Suprapubic skin (tissue), 4 donors: ENCODE measurements at regions not wholly inside any gene's neighbourhood (a gene's known extent, or its start where the extent isn't known, plus 50 kb on each side); places are given as distances from the start of the nearest gene placed in this dataset.

Experiments used
- DNase-seq, 2 donors: peaks; one replicate each; pipeline ENCODE4 v3.0.0-alpha.2; 2019; ENCODE audit warnings: low spot score in 2 of 2
- H3K27ac ChIP-seq: fragments of 200-600 bp; sonication (generic); one replicate; pipeline ENCODE4 v1.5.1; 2019
- H3K27me3 ChIP-seq: fragments of 200-600 bp; sonication (generic); one replicate; pipeline ENCODE4 v1.5.1; 2019
- H3K36me3 ChIP-seq: fragments of 200-600 bp; sonication (generic); one replicate; pipeline ENCODE4 v1.5.1; 2019
- H3K4me1 ChIP-seq: fragments of 200-600 bp; sonication (generic); one replicate; pipeline ENCODE4 v1.5.1; 2019
- H3K4me3 ChIP-seq: fragments of 200-600 bp; sonication (generic); one replicate; pipeline ENCODE4 v1.5.1; 2019; ENCODE audit warnings: mild to moderate bottlenecking
- H3K9me3 ChIP-seq: fragments of 200-600 bp; sonication (generic); one replicate; pipeline ENCODE4 v1.5.1; 2019
- CTCF ChIP-seq, 2 donors: fragments of 200-600 bp in 1 of 2; fragments of 450-650 bp in 1 of 2; sonication (generic) in 1 of 2; IDR thresholded peaks; one replicate each; pipeline ENCODE4 v1.5.1; 2016 to 2019; ENCODE audit warnings: antibody characterized with exemption in 2 of 2, mild to moderate bottlenecking in 1 of 2, moderate library complexity in 1 of 2
- EP300 ChIP-seq: sonication (generic); formaldehyde crosslinking; IDR thresholded peaks from one replicate; pipeline ENCODE4 v1.6.1; 2017; ENCODE audit warnings: antibody characterized with exemption
- POLR2A ChIP-seq, 2 donors: fragments of 450-650 bp; IDR thresholded peaks; one replicate each; pipeline ENCODE4 v1.6.1; 2017; ENCODE audit warnings: antibody characterized with exemption in 2 of 2, mild to moderate bottlenecking in 2 of 2, moderate library complexity in 2 of 2
- POLR2AphosphoS5 ChIP-seq, 3 donors: sonication (generic); formaldehyde crosslinking; IDR thresholded peaks; one replicate each; pipeline ENCODE4 v1.6.1; 2017; ENCODE audit warnings: antibody characterized with exemption in 3 of 3
- WGBS: methylation state at CpG from one replicate; pipeline ENCODE4 v1.1.5; 2018; 5-methylcytosine and 5-hydroxymethylcytosine counted together

- H3K27me3 ChIP-seq = no peaks in the 10 kb centered on the region
- TF ChIP-seq POLR2A (IDR thresholded peaks at IDR 0.05) (no peak), CTCF (IDR thresholded peaks at IDR 0.05) (no peak), POLR2AphosphoS5 (IDR thresholded peaks at IDR 0.05) (no peak), EP300 (no peak)
- H3K9me3 ChIP-seq = no peaks in the 10 kb centered on the region
- WGBS = 66% methylated on average over 3 of the region's 3 CpGs
- H3K4me3 ChIP-seq = no peak overlapping the region
- no peak overlapping the region for H3K27ac ChIP-seq
- H3K4me1 ChIP-seq = peaks cover 2% of the 10 kb centered on the region
- no peak for DNase-seq
- no peaks in the 10 kb centered on the region for H3K36me3 ChIP-seq
These were observed 119.7 kb upstream of the MED13L start for GRCh38 chr12:116397148-116397547.

GRCh38 chr12:116398193-116398592 lies 120.7 kb upstream of the MED13L start:
- no peaks in the 10 kb centered on the region for H3K27me3 ChIP-seq
- no peaks in the 10 kb centered on the region for H3K9me3 ChIP-seq
- no peak for TF ChIP-seq POLR2AphosphoS5 (IDR thresholded peaks at IDR 0.05)
- TF ChIP-seq CTCF (IDR thresholded peaks at IDR 0.05) = no peak
- TF ChIP-seq EP300 = no peak
- no peak for TF ChIP-seq POLR2A (IDR thresholded peaks at IDR 0.05)
- DNase-seq = no peak
- H3K36me3 ChIP-seq = no peaks in the 10 kb centered on the region
- H3K4me3 ChIP-seq = no peak overlapping the region
- no peak overlapping the region for H3K27ac ChIP-seq
- H3K4me1 ChIP-seq = peaks cover 6% of the 10 kb centered on the region

- H3K4me3 ChIP-seq = no peak overlapping the region
- peaks cover 6% of the 10 kb centered on the region for H3K4me1 ChIP-seq
- WGBS = 94% methylated on average over 1 of the region's 1 CpG
- DNase-seq = no peak
- no peaks in the 10 kb centered on the region for H3K27me3 ChIP-seq
- TF ChIP-seq POLR2A (IDR thresholded peaks at IDR 0.05) (no peak), EP300 (no peak)
- H3K36me3 ChIP-seq = no peaks in the 10 kb centered on the region
- H3K9me3 ChIP-seq = no peaks in the 10 kb centered on the region
- H3K27ac ChIP-seq = no peak overlapping the region
These were observed 121.6 kb upstream of the MED13L start for GRCh38 chr12:116399055-116399454.

- H3K9me3 ChIP-seq = no peaks in the 10 kb centered on the region
- H3K4me1 ChIP-seq = peaks cover 10% of the 10 kb centered on the region
- H3K36me3 ChIP-seq = no peaks in the 10 kb centered on the region
- H3K27ac ChIP-seq = no peak overlapping the region
- no peak overlapping the region for H3K4me3 ChIP-seq
- 89% methylated on average over 4 of the region's 4 CpGs for WGBS
- no peak for TF ChIP-seq POLR2AphosphoS5 (IDR thresholded peaks at IDR 0.05)
- TF ChIP-seq POLR2A (IDR thresholded peaks at IDR 0.05) = no peak
- no peak for TF ChIP-seq CTCF (IDR thresholded peaks at IDR 0.05)
- TF ChIP-seq EP300 = no peak
- H3K27me3 ChIP-seq = no peaks in the 10 kb centered on the region
- DNase-seq = no peak
These were observed 123.3 kb upstream of the MED13L start for GRCh38 chr12:116400636-116401372.

GRCh38 chr12:116401565-116401964 lies 124.1 kb upstream of the MED13L start:
- peaks cover 18% of the 10 kb centered on the region for H3K4me1 ChIP-seq
- H3K9me3 ChIP-seq = no peaks in the 10 kb centered on the region
- no peaks in the 10 kb centered on the region for H3K27me3 ChIP-seq
- H3K36me3 ChIP-seq = no peaks in the 10 kb centered on the region
- H3K27ac ChIP-seq = no peak overlapping the region
- no peak overlapping the region for H3K4me3 ChIP-seq
- 79% methylated on average over 3 of the region's 3 CpGs for WGBS
- no peak for DNase-seq
- TF ChIP-seq EP300 = no peak
- no peak for TF ChIP-seq POLR2AphosphoS5 (IDR thresholded peaks at IDR 0.05)
- TF ChIP-seq POLR2A (IDR thresholded peaks at IDR 0.05) = no peak

GRCh38 chr12:116402163-116402939 lies 124.9 kb upstream of the MED13L start:
- no peak overlapping the region for H3K27ac ChIP-seq
- no peaks in the 10 kb centered on the region for H3K27me3 ChIP-seq
- no peaks in the 10 kb centered on the region for H3K9me3 ChIP-seq
- 60% methylated on average over 11 of the region's 11 CpGs for WGBS
- no peak for DNase-seq
- no peaks in the 10 kb centered on the region for H3K36me3 ChIP-seq
- H3K4me3 ChIP-seq = no peak overlapping the region
- H3K4me1 ChIP-seq = peaks cover 25% of the 10 kb centered on the region
- TF ChIP-seq POLR2A (IDR thresholded peaks at IDR 0.05) (no peak), POLR2AphosphoS5 (IDR thresholded peaks at IDR 0.05) (no peak), CTCF (IDR thresholded peaks at IDR 0.05) (no peak), EP300 (no peak)
